Islet of Langerhans (tissue), 1 donor: ENCODE measurements at regions not wholly inside any gene's neighbourhood (a gene's known extent, or its start where the extent isn't known, plus 50 kb on each side); places are given as distances from the start of the nearest gene placed in this dataset.

Experiments
- FAIRE-seq: peaks from one replicate; lab custom pipeline; 2011; peaks lifted over from hg19 to GRCh38; lab: Jason Lieb, UNC

DNA sequence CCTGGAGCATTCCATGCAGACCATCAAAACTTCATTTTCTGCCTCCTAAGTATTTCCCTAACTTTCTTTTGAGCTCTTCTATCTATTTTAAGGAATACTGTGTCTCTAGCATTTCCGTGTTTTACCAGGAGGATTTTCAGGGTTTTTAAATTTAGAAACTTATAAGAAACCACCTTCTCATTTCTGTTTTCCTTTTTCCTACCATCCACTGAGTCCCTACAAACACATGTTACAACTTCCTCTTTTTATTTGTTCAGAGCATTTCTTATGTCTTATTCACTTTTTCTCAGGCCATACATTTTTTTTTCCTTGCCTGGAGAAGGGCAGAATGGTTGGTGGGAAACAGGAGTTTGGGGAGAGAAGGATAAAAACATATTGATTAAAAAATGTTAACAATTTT is 130.0 kb upstream of the BMP5 start:
- no peak for FAIRE-seq

DNA sequence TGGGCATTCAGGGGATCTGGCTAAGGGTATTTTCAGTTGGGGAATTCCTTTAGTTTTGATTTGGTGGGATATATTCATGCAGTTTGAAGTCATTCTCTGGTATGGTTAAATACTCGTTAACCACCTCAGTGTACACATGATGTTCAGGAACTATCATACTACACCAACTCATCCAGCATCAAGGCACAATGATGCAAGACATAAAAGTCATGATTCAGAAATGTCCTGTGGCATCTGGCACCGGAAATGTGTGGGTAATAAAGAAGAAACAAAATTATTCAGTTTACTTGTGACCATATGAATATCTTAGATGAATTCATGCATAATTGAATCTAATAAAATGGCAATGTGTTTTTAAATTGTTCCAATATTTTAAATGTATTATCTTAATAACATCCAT is 129.0 kb upstream of the BMP5 start:
- FAIRE-seq, result no peak

DNA sequence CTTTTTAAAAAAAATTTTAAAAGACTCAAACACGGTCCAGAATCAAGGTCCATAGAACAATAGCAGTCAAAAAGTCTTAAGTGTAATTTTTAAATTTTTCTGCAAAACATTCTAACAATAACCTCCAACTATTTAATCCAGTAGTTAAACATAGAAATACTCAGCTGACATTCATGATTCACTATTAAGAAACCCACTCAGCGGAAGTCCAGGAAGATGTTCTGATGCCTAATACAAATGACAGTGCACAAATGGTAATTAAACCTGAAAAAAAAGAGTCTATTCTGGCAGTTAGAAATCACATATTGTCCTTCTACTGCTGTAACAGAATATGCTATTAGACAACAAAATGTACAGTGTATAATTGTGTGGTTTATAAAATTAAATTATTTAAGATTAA is 128.2 kb upstream of the BMP5 start:
- FAIRE-seq, result no peak

DNA sequence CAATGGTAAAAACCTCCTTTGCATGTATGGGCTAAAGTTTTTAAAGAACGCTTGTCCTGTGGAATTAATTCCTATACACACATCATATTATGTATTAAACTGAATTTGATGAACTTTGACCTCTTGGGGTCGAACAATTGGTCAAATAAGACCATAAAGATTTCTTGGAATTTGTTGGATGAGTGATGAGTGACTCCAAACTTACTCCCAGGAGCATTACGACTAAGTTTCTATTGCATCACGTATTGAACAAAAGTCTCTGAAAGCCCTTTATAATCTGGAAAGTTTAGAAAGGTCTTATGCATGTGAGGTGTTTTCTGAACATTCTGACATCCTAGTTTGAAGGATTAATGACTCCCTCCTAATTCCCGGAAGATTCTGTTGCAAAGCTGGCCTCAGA is 126.9 kb upstream of the BMP5 start:
- FAIRE-seq, result no peak

DNA sequence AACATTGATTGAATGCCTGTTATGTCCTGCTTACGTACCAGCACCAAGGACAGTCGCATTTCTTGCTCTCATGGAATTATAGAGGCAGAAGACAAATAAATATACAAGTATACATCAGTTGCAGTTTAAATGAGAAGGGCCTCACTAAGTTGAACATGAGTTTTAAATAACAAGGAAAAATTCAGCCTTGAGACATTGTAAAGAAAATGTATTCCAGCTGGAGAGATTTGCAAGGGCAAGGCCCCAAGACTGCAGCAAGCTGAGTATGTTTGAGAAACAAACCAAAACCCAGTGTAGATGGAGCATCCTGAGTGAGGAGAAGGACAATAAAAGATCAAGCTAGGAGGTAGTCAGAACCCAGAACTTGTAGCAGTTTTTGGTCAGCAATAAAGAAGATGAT is 123.2 kb upstream of the BMP5 start:
- no peak for FAIRE-seq

DNA sequence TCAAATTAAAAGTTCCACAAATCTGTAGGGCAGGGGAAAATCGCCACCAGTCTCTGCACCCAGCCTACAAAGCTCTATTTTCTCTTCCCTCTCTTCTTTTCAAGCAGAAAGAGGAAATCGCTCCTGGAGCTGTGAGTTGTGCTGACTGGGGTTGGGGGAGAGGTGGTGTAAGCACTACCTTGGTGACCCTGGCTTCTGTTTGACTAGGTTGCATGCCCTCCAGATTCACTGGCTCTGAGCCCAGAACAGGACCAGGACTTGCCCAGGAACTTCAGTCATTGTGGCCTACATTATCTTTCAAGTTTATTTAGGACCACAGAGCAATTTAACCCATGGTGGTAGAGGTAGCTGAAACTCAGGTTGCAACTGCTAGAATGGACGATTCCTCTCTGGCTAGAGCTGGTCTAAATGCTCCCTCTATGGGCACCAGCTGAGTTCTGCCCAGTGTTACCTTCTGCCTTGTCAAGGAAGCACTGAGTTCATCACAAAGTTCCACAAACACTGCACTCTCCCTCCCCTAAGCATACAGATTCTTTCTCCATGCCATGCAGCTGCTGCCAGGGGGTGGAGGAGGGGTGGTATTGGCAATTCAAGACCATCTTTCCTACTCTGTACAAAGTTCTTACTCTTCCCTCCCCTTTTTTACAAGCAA is 122.0 kb upstream of the BMP5 start:
- FAIRE-seq, result no peak

DNA sequence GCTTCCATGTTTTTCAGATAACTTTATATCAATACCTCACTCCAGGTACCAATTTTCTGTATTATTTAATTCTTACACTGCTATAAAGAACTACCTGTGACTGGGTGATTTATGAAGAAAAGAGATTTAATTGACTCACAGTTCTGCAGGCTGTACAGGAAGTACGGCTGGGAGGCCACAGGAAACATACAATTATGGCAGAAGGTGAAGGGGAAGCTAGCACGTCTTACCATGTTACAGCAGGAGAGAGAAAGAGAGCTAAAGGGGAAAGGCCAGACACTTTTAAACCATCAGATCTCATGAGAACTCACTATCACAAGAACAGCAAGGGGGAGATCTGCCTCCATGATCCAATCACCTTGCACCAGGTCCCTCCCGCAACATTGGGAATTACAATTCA is 119.1 kb upstream of the BMP5 start:
- no peak for FAIRE-seq

DNA sequence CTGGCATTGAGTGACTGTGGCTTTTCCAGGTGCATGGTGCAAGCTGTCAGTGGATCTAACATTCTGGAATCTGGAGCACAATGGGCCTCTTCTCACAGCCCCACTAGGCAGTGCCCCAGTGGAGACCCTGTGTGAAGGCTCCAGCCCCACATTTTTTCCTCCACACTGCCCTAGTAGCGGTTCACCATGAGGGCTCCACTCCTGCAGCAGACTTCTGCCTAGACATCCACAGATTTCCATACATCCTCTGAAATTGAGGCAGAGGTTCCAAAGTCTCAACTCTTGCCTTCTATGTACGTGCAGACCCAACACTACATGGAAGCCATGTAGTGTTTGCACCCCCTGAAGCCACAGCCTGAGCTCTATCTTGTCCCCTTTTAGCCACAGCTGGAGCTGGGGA is 118.0 kb upstream of the BMP5 start:
- no peak for FAIRE-seq

DNA sequence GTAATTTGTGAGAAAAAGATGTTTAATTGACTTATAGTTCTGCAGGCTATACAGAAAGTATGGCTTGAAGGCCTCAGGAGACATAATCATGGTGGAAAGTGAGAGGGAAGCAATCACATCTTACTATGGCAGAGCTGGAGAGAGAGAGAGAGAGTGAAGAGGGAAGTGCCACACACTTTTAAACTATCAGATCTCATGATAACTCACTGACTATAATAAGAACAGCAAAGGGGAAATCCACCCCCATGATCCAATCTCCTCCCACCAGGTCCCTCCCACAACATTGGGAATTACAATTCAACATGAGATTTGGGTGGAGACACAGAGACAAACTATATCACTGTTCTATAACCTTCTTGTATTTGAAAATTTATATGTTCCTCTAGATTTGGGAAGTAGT is 117.2 kb upstream of the BMP5 start:
- no peak for FAIRE-seq

DNA sequence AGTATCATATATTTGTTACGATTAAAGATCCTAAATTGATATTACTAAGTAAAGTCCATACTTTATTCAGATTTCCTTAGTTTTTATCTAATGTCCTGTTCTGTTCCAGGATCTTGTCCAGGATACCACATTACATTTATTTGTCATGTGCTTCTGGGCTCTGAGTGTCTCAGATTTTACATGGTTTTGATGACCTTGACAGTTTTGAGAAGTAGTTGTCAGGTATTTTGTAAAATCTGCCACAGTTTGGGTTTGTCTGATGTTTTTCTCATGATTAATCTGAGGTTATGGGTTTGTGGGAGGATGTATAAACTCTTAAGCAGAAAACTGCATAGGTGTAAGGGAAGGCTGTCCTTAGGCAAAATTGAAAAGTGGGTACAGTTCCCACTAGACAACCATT is 109.9 kb upstream of the BMP5 start:
- no peak for FAIRE-seq

DNA sequence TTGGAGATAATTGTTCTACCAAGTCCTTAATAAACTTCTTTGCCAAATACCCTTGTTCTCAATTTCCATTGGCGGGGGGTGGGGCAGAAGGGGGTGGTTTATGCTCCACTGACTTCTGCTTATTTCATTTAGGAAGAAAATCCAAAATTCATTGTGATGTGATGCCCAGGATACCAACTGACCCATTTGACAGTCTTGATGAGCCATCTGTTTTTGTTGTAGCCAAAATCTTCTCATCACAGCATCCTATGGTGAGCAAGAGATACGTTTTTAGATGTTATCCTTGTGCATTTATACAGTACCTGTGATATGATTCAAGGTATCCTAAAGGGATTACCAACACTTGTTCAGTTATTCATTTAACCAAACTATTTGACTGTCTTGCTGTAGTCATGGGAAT is 108.5 kb upstream of the BMP5 start:
- no peak for FAIRE-seq

DNA sequence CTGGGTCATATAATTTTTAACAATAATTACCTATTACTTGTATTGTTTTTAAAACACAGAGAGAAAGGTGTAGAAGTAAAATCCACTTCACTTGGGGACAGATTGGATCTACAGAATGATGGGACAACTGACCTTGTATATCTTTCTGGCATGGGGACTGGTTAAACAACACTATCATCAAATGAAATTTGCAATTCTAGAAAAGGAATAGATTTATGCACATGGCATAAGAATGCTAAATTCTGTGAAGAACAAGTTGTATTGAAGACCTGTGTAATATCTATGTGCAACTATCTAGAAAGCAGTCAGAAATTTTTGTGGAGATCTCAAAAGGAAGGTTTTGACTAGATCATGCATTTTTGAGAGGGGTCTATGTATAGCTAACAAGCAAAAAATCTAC is 106.3 kb upstream of the BMP5 start:
- FAIRE-seq, result no peak

DNA sequence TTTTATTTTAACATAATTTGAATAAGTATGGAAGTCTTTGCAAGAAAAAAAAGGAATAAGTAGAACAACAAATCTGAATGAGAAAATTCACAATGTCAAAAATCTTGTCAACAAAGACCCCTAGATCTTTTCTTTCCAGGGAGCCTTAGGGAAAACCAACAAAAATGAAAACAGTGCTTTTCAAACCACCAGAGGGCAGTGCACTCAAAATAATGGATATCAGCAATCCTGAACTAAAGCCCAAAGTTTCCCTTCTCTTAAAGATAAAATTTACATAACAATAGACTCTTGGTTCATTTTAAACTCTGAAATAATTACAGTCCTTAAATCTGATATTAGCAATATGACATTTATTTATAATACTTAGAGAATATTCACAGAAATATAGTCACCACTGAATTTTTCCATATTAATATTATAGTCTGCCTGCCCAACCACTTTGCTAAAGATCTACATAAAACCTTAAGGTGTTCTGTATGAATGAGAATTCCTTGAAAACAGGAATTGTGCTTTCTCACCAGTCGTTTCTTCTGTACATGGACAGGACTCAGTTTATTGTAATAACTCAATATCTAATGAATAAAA is 105.3 kb upstream of the BMP5 start:
- FAIRE-seq, result peak; percentile 99

DNA sequence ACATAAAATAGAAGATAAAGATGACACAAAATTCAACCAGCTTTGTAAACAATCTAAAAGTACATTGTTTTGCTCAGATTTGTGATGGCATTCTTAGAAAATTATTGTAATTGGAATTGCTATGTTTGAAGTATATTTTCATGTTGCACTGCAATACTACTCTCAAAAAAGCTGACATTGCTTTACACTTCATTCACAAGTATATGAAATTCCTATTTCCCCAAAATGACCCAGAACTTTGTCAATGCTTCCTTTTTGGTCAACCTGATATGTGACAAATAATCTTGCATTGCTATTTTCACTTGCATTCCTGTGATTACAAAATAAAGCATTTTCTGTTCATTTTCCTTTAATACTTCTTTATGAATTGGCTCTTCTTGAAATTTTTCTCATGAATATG is 104.1 kb upstream of the BMP5 start:
- no peak for FAIRE-seq

DNA sequence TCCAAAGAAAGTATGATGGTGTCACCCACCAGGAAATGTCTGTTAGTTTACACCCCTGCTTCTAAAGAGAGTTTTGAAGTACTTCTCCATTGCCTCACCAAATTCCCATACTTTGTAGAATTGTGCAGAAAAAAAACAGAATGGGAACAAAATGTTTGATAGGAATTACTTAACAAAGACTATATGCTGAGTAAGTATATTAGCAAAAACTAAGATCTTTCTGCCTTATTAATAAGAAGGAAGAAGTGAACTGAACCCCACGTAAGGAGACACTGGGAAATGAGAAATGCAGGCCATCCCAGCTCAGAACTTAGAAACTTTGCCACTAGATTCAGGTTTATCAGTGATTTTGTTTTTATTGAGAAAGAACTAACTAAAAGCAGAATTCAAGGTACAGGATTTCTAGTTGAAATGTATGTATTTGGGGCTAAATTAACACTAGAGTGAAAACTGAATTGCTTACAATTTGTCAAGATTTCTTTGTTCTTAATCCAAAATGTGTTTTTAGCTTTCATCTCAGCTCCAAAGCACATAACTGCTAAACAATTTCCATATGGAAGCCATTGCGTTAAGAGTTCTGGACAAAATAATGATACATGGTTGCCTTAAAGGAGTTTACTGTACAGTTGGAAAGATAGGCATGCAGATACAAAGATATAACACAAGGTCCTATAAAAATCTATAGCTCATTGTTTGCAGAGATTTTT is 102.7 kb upstream of the BMP5 start:
- no peak for FAIRE-seq

DNA sequence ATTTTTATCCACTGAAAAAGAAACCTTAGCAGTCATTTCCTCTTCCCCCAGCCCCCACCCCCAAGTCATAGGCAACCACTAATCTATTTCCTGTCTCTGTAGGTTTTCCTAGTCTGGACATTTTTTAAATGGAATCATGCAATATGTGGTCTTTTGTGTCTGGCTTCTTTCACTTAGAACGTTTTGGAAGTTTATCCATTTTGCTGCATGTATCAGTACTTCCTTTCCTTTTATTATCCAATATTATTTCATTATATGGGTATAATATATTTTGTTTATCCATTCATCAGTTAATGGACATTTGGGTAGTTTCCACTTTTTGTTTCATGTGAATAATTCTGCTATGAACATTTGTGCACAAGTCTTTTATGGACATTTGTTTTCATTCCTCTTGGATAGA is 99.3 kb upstream of the BMP5 start:
- FAIRE-seq, result no peak

DNA sequence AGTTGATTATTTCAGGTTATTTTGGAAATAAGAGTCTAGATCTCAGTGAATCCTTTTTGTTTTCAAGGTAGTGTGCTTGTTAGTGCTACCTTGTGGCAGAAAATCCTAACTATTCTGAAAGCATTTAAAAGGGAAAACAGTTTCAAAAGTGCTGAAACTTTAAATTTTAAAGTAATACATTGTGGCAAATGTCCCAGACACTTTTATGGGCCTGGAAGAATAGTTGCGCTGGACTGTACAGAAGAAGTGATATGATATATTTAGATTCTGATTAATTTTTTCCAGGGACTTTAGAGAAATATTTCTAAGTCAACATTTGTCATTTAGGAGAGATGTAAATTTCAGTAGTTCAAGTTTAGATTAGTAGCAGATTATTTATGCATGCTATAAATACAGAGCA is 96.7 kb upstream of the BMP5 start:
- no peak for FAIRE-seq

DNA sequence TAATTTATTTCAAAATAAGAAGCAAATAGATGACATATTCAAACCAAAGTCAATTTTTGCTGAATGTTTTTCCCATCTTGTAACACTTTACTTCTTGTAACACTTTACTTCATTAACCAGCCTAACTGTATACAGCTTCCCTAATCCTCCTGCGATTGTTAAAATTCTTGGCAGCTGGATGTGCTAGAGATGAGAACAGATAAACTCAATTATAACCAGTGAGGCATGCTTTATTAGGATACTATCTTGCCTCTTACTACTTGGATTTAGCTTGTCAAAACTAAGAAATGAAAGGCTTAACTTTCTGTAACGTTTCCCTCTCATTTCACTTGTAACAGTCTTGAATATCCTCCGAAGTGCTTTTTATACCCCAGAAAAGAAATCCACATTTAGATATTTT is 94.1 kb upstream of the BMP5 start:
- no peak for FAIRE-seq

DNA sequence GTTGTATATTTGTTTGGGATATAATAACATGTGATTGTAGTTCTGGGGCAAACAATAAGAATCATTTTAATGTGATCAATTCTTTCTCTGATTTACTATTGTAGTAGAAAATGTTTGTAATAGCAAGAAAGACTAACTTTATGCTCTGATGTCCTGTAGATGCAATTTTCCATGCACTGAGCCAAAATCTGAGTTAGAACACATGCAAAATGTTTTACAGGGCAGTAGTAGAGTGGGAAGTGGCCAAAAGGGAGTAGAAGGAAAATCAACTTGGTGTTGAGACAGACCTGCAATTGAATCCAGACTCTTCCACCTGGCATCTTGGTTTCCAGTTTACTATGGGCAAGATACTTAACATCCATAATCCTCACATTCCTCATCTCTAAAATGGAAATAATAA is 93.5 kb upstream of the BMP5 start:
- FAIRE-seq, result no peak

DNA sequence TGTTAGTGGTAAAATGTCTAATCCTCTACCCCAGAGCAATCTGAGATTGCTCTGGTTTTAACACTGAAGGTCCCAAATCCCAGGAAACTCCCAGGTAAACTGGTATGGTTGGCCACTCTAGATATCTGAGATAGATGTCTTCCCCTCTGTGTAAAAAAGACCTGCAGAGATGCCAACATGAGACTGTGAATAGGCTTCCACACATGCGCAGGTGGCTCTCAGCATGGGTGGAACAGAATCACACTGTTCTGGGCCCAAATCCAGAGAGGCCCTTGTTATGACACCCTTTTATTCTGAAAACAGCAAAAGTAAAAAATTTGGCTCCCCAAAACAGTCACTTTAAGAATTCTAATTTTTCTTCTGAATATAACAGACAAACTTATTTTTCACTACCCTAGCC is 88.7 kb upstream of the BMP5 start:
- no peak for FAIRE-seq

DNA sequence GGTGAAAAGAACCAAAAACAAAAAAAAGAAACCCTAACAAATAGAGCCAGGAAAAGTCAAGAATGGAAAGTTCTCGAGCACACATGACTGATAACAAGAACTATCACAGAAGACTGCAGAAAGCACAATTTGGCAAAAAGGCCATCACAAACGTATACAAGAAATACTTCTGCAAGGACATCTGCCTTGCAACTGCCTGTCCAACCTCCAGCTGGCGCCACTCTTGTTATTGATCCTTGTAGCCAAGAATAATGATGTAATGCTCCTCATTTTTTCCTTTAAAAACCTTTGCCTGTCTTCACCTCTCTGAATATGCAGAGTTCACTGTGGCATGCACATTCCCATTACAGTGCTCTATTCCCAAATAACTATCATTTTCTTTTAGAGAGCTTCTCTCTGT is 87.9 kb upstream of the BMP5 start:
- no peak for FAIRE-seq

DNA sequence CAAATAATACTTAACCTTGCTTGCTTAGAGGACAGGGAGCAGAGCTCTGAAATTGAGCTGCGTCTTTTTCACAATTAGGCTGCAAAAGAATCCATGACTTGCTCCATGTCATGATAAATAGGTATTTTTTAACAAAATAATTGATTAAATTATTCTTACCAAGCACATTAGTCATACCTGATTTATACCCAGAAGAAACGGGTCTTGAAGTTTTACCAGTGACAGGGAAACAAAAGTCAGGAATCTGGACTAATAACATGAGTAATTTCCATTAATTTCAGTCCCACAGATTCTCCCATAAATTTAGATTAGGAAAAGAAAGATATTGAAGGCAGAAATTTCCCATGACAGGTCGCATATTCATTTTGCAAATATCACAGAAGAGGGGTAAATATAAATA is 85.0 kb upstream of the BMP5 start:
- FAIRE-seq, result no peak

DNA sequence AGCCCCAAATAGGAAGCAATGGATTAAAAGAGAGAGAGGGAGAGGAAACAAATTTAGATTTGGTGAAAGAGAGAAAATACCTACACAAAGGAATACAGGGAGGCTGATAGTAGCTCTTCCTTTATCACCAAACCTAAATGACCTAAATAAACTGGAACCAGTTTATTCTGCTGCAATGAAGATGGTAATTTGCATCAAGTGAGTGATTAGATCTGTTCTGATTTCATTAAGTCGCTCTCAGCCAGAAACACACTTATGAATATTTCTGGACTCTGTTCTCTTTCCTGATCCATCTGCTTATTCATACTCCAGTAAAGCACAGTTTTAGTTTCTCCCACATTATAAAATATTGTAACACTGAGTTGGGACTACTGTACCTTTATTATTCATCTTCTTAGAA is 83.4 kb upstream of the BMP5 start:
- FAIRE-seq, result no peak

DNA sequence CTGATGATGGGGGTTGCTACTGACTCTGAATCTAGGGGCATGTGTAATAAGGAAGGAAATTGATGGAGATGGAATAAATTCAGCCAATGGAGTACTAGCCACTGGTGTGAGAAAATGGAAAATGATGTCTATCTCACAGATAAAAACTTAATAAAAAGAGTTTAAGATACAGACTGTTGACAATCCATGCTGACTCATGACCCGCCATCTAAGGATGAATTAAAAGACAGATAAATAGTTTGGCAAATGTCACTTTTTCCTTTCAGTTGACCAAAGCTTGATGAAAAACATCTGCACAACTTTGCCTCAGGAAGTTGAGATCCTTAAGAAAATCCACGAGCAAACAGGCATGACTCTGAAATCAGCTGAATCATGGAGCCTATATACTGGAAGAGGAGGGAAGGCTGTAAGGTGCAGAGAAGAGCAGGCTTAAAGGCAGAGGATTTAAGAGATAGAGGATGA is 82.6 kb upstream of the BMP5 start:
- FAIRE-seq, result no peak
